ENCODE measurements at regions not wholly inside any gene's neighbourhood (a gene's known extent, or its start where the extent isn't known, plus 50 kb on each side); places are given as distances from the start of the nearest gene placed in this dataset.

- TF ChIP-seq, protein P1, sequence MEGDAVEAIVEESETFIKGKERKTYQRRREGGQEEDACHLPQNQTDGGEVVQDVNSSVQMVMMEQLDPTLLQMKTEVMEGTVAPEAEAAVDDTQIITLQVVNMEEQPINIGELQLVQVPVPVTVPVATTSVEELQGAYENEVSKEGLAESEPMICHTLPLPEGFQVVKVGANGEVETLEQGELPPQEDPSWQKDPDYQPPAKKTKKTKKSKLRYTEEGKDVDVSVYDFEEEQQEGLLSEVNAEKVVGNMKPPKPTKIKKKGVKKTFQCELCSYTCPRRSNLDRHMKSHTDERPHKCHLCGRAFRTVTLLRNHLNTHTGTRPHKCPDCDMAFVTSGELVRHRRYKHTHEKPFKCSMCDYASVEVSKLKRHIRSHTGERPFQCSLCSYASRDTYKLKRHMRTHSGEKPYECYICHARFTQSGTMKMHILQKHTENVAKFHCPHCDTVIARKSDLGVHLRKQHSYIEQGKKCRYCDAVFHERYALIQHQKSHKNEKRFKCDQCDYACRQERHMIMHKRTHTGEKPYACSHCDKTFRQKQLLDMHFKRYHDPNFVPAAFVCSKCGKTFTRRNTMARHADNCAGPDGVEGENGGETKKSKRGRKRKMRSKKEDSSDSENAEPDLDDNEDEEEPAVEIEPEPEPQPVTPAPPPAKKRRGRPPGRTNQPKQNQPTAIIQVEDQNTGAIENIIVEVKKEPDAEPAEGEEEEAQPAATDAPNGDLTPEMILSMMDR (IDR thresholded peaks at IDR 0.05), result no peak
- TF ChIP-seq POLR2AphosphoS5 (IDR thresholded peaks at IDR 0.05), result no peak
- no peak for TF ChIP-seq EP300 (IDR thresholded peaks at IDR 0.05)
These were observed 209.0 kb downstream of the SIM1 start for GRCh38 chr6:100255701-100256100.
